Transverse colon (tissue), 4 donors: ENCODE measurements at regions not wholly inside any gene's neighbourhood (a gene's known extent, or its start where the extent isn't known, plus 50 kb on each side); places are given as distances from the start of the nearest gene placed in this dataset.

Experiments
- DNase-seq: peaks from one replicate; pipeline ENCODE4 v3.0.0-alpha.2; 2019
- H3K27ac ChIP-seq, 4 donors: fragments of 200-600 bp; sonication (generic); 2 replicates each; pipeline ENCODE4 v1.5.1; 2016 to 2018; ENCODE audit warnings: inconsistent platforms in 4 of 4
- H3K27me3 ChIP-seq: fragments of 200-600 bp; sonication (generic); 2 replicates; pipeline ENCODE4 v1.5.1; 2017; ENCODE audit warnings: inconsistent platforms
- H3K36me3 ChIP-seq, 4 donors: fragments of 200-600 bp; sonication (generic); 2 replicates each; pipeline ENCODE4 v1.5.1; 2017 to 2019; ENCODE audit warnings: inconsistent platforms in 4 of 4
- H3K4me1 ChIP-seq, 4 donors: fragments of 200-600 bp; sonication (generic); 2 replicates each; pipeline ENCODE4 v1.5.1; 2017 to 2020; ENCODE audit warnings: inconsistent platforms in 4 of 4
- H3K4me3 ChIP-seq, 4 donors: fragments of 200-600 bp; sonication (generic); 1 replicate in 1 of 4; 2 replicates in 3 of 4; pipeline versions ENCODE4 v1.5.1 to v1.6.1; 2017 to 2019; ENCODE audit warnings: inconsistent platforms in 4 of 4
- H3K9me3 ChIP-seq, 2 donors: fragments of 200-600 bp; sonication (generic); 2 replicates each; pipeline ENCODE4 v1.5.1; 2017 to 2019; ENCODE audit warnings: inconsistent platforms in 2 of 2
- EP300 ChIP-seq: sonication (generic); formaldehyde crosslinking; IDR thresholded peaks from one replicate; pipeline ENCODE4 v1.6.1; 2017; ENCODE audit warnings: antibody characterized with exemption, low read depth
- POLR2A ChIP-seq: fragments of 450-650 bp; IDR thresholded peaks from one replicate; pipeline ENCODE4 v1.6.1; 2016; ENCODE audit warnings: antibody characterized with exemption, mild to moderate bottlenecking, moderate library complexity
- POLR2AphosphoS5 ChIP-seq, 3 donors: sonication (generic); formaldehyde crosslinking; IDR thresholded peaks; one replicate each; pipeline ENCODE4 v1.6.1; 2016; ENCODE audit warnings: antibody characterized with exemption in 3 of 3
- WGBS, 2 donors: methylation state at CpG; one replicate each; pipeline ENCODE4 v1.1.5; 2018; ENCODE audit warnings: low coverage in 1 of 2; 5-methylcytosine and 5-hydroxymethylcytosine counted together
- in situ Hi-C, 4 donors: fragments of 200-750 bp; cut with MboI; loops; one replicate each; pipeline versions ENCODE4 v1.15.0 to v1.15.1; 2017; ENCODE audit warnings: low sequenced_read_pairs in 3 of 4, low pct_ligation_motif_present in 1 of 4, low pct_unique_long_range_greater_than_20kb in 1 of 4
- intact Hi-C: fragments of 100-400 bp; cut with DNase I; formaldehyde crosslinking; loops from one replicate; pipeline ENCODE4 v1.15.1; 2023; ENCODE audit warnings: low total_unique reads
- TF ChIP-seq, protein P1 (sequence below), 5 experiments: fragments of 200-600 bp in 3 of 5; fragments of 450-650 bp in 2 of 5; sonication (generic) in 3 of 5; IDR thresholded peaks; 1 replicate in 2 of 5; 2 replicates in 3 of 5; pipeline ENCODE4 v1.5.1; 2016 to 2017; ENCODE audit warnings: antibody characterized with exemption in 5 of 5, inconsistent platforms in 3 of 5, mild to moderate bottlenecking in 2 of 5, moderate library complexity in 1 of 5

DNA sequence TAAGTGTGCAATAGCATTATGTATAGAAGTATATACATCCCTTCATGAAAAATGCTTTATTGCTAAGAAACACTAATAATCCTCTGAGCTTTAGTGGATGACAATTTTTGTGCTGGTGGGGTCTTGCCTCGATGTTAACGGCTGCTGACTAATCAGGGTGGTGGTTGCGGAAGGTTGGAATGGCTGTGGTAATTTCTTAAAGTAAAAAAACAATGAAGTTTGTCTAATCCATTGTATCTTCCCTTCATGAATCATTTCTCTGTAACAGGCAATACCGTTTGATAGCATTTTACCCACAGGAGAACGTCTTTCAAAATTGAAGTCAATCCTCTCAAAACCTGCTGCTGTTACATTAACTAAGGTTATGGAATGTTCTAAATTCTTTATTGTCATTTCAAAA lies 816.5 kb upstream of the GJE1 start:
- no peaks in the 10 kb centered on the region for H3K36me3 ChIP-seq
- 86 to 90% methylated on average over 2 to 5 of the region's 5 CpGs for WGBS, 2 donors
- no peak overlapping the region for H3K4me3 ChIP-seq
- in situ Hi-C loops = no loop called here
- no peaks in the 10 kb centered on the region for H3K9me3 ChIP-seq
- H3K4me1 ChIP-seq = no peaks in the 10 kb centered on the region
- no peaks in the 10 kb centered on the region for H3K27me3 ChIP-seq
- H3K27ac ChIP-seq = no peak overlapping the region
- no peak for DNase-seq
- TF ChIP-seq EP300 (no peak), POLR2AphosphoS5 (IDR thresholded peaks at IDR 0.05) (no peak), POLR2A (no peak)
- TF ChIP-seq, protein P1, sequence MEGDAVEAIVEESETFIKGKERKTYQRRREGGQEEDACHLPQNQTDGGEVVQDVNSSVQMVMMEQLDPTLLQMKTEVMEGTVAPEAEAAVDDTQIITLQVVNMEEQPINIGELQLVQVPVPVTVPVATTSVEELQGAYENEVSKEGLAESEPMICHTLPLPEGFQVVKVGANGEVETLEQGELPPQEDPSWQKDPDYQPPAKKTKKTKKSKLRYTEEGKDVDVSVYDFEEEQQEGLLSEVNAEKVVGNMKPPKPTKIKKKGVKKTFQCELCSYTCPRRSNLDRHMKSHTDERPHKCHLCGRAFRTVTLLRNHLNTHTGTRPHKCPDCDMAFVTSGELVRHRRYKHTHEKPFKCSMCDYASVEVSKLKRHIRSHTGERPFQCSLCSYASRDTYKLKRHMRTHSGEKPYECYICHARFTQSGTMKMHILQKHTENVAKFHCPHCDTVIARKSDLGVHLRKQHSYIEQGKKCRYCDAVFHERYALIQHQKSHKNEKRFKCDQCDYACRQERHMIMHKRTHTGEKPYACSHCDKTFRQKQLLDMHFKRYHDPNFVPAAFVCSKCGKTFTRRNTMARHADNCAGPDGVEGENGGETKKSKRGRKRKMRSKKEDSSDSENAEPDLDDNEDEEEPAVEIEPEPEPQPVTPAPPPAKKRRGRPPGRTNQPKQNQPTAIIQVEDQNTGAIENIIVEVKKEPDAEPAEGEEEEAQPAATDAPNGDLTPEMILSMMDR (IDR thresholded peaks at IDR 0.05) = no peak
- intact Hi-C loops = no loop called here

DNA sequence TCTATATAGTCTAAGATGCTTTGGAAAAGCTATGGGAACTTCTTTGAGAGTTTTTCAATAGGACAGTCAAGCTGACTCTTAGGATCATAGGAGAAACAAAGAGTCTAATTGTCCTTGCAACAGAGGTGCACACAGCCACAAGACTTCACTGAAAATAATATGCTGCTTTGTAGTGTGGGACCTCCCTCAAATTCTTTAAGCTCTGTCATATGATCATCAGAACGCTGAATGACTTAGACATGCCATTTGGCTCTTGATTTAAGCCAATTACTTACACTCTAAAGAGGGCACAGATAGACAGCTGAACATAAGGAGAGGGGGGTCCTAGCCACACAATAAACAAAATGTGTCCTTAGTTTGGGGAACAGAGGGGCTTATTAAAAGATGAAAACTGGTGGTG lies 818.7 kb upstream of the GJE1 start:
- Histone ChIP-seq H3K9me3 (no peaks in the 10 kb centered on the region), H3K4me3 (no peak overlapping the region), H3K36me3 (no peaks in the 10 kb centered on the region), H3K4me1 (no peaks in the 10 kb centered on the region), H3K27ac (no peak overlapping the region), H3K27me3 (no peaks in the 10 kb centered on the region)
- DNase-seq = no peak
- WGBS, 2 donors = 68% methylated on average over 1 of the region's 1 CpG; no CpG with 5 or more reads in 1 of the 2 donors
- intact Hi-C loops = no loop called here
- TF ChIP-seq POLR2A (no peak), POLR2AphosphoS5 (IDR thresholded peaks at IDR 0.05) (no peak), EP300 (no peak)
- TF ChIP-seq, protein P1 (IDR thresholded peaks at IDR 0.05) = no peak
- in situ Hi-C loops = no loop called here

DNA sequence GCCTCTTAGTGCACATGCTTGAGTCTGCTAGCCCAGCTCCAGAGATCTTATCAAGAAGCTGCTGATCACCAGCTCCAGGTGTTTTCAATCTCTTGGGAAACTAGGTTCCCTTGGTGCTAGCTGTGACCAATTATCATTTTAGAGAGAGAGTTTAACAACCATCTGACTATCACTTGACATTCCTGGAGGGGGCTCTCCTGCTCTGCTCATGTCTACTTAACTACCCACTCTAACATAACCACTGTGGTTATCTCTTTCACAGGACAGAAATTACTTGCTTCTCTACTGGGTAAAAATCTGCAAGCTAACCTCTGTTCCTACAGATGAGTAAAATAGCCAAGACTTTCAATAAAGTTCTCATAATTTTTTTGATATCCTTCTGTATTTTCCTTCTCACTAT lies 823.4 kb upstream of the GJE1 start:
- no peak for TF ChIP-seq EP300
- TF ChIP-seq POLR2A = no peak
- TF ChIP-seq, protein P1 (IDR thresholded peaks at IDR 0.05) = no peak
- TF ChIP-seq POLR2AphosphoS5 (IDR thresholded peaks at IDR 0.05) = no peak
- Histone ChIP-seq H3K36me3 (no peaks in the 10 kb centered on the region), H3K4me1 (no peaks in the 10 kb centered on the region), H3K27me3 (no peaks in the 10 kb centered on the region), H3K27ac (no peak overlapping the region), H3K4me3 (no peak overlapping the region), H3K9me3 (no peaks in the 10 kb centered on the region)
- in situ Hi-C loops = no loop called here
- DNase-seq = no peak
- intact Hi-C loops = no loop called here

DNA sequence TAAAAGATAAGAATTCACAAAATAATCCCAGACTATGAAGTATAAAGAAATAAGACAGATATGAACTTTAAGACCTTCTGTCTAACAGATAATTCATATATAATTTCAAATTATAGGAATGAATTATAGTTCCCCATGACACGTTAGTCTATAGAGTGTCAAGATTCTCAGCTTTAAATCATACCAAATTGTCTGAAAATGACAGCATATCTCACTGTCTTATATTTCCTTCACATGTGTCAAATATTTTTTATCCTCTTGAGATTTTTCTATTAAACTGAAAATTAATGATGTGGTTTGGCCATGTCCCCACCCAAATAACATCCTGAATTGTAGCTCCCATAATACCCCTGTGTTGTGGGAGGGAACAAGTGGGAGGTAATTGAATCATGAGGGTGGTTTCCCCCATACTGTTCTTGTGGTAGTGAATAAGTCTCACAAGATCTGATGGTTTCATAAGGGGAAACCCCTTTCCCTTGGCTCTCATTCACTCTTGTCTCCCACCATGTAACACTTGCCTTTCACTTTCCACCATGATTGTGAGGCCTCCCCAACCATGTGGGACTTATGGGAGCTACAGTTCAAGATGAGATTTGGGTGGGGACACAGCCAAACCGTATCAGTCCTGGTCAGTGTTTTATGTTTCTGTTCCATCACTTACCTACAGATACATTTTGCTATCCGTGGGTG lies 825.3 kb upstream of the GJE1 start:
- Histone ChIP-seq H3K9me3 (no peaks in the 10 kb centered on the region), H3K27me3 (no peaks in the 10 kb centered on the region), H3K27ac (no peak overlapping the region), H3K4me1 (no peaks in the 10 kb centered on the region), H3K4me3 (no peak overlapping the region), H3K36me3 (no peaks in the 10 kb centered on the region)
- in situ Hi-C loops (no loop called here), intact Hi-C loops (no loop called here)
- no peak for TF ChIP-seq POLR2AphosphoS5 (IDR thresholded peaks at IDR 0.05)
- TF ChIP-seq, protein P1 (IDR thresholded peaks at IDR 0.05) = no peak
- no peak for TF ChIP-seq POLR2A
- no peak for TF ChIP-seq EP300
- DNase-seq = no peak
- 81 to 83% methylated on average over 3 of the region's 3 CpGs for WGBS, 2 donors
